Right lobe of liver (tissue), 4 donors: ENCODE measurements at regions not wholly inside any gene's neighbourhood (a gene's known extent, or its start where the extent isn't known, plus 50 kb on each side); places are given as distances from the start of the nearest gene placed in this dataset.

Source experiments
- CTCF ChIP-seq, 4 donors: fragments of 200-600 bp in 3 of 4; fragments of 450-650 bp in 1 of 4; IDR thresholded peaks; one replicate each; pipeline versions ENCODE4 v1.5.1 to v1.8.0; 2016 to 2022; ENCODE audit warnings: antibody characterized with exemption in 4 of 4, mild to moderate bottlenecking in 2 of 4
- POLR2A ChIP-seq: fragments of 450-650 bp; IDR thresholded peaks from one replicate; pipeline ENCODE4 v1.6.1; 2017; ENCODE audit warnings: antibody characterized with exemption, mild to moderate bottlenecking
- donor health status: DM: no; HTN: no; CAD: no.
- donor health status: DM: no; HTN: no; CAD: no.
- donor health status: DM: no; HTN: yes; CAD: no.

GRCh38 chr10:58932577-58933314 lies 243.7 kb upstream of the PHYHIPL start:
- no peak for TF ChIP-seq CTCF (IDR thresholded peaks at IDR 0.05)
- no peak for TF ChIP-seq POLR2A
